HG03558 (cell line): ENCODE measurements at regions not wholly inside any gene's neighbourhood (a gene's known extent, or its start where the extent isn't known, plus 50 kb on each side); places are given as distances from the start of the nearest gene placed in this dataset.

ENCODE experiments used
- ATAC-seq: cut with Tn5 transposase; IDR thresholded peaks from one replicate; pipeline ENCODE4 v1.9.1; 2021; ENCODE audit warnings: moderate number of reproducible peaks; ENCODE audit not compliant: unreplicated experiment; ENCODE audit errors: extremely low read depth

DNA sequence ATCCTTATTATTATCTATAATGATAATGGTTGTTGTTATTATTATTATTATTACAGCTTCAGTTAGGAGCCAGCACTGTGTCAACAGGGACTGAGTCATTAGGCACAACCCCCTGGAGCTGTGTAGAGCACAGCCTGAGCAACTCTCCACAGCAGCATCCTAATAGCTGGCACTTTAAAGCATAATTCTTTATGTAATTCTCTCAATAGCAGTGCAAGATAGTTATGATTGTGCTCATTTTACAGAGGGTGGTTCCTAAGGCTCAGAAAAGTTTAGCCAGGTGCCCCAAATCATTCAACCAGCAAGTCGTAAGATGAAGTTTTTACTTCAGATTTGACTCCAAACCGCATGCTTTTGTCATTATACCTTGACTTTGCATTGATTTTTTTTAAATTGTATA lies 390.3 kb downstream of the ANXA1 start:
- no peak for ATAC-seq

DNA sequence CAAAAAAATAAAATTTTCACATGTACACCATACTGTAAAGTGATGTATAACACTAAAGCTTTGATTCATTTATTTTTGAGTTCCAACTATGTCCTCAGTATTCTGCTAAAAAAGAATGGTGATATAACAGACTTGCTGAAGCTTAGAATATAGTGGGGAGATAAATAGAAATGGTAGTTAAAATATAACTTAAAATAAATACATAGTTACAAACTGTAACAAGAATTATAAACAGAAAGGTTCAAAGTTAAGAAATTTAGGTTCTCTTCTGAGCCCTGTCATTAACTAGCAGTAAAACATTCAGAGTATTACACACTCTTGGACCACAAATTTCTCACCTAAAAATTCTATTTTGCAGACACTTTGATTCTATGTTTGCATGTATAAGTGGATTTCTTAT lies 392.1 kb downstream of the ANXA1 start:
- ATAC-seq, result no peak

DNA sequence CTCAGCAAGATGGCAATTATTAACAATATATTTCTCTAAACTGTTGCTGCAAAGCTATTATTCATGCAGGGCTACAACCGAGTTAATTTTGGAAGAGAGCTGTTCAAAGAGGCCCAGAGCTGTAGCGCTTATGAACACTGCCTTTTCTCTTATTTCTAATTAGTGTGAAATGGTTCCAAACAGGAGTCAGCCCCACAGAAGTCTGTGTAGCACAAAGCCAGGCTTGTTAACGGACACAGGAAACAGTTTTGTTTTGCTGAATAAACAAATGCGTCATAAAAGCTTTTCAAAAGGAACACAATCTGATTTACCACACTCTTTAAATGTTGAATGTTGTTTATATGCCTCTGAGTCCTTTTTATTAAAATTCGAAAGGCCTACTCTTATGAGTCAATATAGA lies 396.5 kb downstream of the ANXA1 start:
- no peak for ATAC-seq

DNA sequence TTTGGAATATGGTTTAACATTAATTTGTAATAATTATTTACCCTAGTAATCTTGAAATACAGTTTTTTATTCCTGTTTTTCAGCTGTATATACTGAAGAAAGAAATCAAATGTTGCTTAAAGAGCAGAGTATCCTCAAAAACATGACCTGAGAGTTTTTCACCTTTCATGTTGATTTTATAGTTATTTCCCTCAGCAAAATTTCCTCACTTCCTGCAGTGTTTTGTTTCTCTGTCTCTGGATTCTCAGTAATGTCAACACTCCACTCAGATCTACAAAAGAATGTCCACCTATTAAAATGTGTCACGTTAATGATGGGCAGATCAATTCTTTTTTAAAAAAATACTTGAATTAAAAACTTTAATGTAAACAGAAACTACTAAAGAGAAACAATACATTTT lies 398.3 kb downstream of the ANXA1 start:
- no peak for ATAC-seq

DNA sequence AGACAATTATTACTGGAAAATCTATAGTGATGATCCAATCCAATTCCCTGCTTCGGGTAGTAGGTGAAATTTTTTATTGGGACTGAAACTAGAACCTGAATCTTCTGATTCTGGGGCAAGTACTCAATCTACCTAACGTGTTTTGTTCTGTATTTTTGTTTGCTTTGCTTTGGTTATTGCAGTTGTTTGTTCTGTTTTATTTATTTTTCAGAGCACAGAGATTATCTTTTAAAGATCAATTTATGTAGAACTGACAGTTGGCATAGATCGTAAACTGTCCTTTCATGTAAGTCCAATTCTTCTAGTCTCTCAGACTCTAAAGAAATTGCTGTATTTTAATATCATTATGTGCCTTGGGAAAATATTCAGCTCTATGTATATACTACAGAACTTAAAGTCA lies 401.6 kb downstream of the ANXA1 start:
- ATAC-seq, result no peak

DNA sequence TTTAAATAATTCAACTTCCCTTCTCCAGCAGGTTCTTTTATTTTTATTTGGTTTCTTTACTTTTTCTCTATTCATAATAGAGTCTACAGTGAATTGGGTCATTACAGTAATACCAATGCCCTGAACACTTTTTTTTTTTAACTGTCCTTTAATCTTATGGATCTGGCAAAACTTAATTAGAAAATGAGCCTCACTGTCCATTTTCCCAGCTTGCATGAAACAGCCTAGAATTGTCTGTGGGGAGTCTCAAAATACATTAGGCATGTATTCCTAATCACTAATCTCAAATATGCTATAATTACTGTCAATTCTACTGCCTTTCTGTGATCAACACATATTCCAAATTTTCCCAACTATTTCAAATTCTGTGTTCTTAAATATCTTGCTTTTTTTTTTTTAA lies 406.8 kb downstream of the ANXA1 start:
- no peak for ATAC-seq

DNA sequence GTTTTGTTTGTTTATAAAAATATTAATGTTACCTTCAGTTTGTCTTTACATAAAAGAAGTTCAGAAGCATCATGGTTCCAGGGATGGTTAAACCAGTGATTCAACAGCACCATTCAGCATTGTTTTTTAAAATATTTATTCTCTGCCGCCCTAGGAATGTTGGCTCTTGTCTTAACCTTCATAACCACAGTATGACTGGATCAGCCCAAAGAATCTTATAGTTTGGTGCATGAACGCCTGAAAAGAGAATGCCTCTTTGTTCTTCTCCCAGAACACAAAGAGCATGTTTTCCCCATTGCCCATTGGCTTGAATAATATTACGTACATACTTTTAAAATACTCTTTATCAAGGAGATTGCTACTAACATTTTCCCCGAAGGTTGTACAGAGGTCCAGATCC lies 413.4 kb downstream of the ANXA1 start:
- no peak for ATAC-seq

DNA sequence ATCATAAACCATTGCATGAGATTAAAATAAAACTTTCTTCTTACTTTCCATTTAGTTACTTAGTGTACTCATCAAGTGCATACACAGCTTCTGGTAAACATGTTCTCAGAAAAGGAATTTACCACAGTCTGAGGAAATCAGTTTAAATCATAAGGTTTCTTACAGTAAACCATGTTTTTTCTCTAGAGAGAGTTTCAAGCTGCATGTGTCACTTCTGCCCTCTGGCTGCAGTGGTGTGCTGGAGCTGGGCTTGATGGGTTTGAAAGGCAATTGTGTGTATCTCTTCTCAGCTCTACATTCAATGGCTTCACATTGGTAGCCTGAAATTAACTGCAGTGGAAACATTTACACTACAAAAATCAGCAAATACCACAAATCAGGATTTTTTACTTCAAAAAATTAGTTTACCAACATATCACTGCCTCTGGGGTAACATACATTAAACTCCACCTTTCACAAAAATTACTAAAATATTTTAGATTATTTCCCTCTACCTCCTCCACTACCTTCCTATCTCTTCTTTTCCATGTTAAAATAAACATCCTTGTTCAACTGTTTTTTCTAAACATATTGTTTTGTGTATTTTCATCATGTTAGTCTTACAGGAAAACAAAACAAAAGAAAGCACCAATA lies 414.3 kb downstream of the ANXA1 start:
- no peak for ATAC-seq

DNA sequence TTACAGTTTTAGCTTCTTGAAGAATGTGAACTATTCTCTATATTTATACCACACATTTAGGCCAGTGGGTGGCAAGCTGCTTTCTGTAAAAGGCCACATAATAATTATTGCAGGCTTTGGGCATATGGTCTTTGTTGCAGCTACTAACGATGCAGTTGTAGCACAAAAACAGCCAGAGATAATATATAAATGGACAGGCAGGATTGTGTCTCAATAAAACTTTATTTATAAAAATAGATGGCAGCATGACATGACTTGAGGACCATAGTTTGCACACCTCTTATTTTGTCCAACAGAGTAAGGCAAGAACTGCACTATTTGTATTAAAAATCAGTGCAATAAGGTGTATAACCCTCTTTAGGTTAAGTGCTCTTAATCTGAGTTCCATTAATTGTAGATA lies 415.0 kb downstream of the ANXA1 start:
- no peak for ATAC-seq

DNA sequence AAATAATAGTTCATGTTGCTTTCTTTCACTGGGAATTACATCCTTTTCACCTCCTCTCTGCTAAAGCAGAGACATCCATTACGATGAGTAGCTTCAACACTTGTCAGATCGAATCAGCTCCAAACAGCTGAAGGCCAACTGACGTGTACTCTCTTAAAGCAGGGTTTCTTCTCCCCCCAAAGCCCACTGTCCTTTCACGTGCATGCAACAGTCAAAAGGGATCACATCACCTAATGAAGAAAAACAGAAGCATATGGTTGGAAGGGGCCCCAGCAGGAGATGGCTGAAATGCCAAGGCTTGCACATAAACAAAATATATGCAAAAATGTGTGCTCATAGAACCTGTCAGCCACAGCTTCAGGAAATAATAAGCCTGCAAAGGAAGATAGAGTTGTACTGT lies 421.6 kb downstream of the ANXA1 start:
- ATAC-seq, result no peak

DNA sequence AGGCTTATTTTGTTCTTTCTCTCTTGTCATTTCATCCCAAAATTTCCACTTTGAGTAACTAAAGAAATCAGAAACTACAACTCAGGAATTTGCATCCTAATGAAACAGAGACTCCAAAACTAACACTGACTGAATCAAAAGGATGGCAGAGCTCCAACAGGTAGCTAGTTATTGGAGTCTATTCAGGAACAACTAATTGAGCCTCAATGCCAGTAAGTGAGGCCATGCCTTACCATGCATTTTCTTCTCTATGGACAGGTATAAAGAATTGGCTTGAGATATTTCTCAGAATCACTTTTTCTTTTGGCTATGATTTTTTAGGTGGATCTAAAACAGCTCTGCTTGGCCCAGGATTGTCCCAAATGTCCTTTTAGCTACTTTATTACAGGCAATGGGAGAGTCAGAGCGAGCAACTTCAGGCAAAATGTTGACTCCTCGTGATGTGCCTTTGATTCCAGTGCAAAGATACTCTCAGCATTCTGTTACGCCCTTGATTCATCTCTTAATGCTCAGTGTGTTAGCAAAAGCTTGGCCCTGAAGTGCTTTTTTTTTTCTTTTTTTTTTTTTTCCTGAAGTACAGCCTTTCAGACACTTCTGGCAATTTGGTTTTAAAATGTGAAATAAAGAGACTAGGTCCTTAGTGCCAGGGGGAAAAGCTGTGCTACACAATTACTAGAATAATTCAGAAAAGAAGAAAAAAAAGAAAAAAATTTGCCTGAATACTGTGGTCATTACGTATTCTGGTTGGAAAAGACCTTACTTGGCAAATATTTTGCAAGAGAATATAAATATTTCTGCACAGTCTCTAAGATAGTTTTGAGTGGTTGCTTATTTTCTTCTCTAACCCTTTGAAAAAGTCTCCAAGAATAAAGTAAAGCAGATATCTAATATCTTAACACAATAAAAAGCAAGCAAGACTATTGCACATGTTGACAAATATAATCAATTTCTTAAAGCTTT lies 423.7 kb downstream of the ANXA1 start:
- no peak for ATAC-seq

DNA sequence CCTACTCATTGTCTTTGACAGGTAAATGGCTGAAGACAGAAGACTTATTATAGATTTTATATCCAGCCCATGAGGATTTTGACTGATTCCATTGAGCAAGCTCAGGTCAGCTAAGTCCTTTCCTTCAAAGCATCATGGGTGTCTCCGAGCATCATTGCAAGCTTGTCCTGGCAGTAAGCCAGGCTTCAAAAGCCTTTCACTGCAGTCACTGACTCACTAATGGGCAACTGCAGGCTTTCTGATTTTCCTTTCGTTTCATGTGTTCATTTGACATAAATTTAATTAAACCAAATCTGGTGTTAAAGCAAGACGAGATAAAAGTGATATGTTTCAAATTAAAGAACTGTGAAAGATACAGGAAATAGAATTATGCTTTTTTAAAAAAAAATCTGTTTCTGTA lies 426.2 kb downstream of the ANXA1 start:
- ATAC-seq, result no peak

DNA sequence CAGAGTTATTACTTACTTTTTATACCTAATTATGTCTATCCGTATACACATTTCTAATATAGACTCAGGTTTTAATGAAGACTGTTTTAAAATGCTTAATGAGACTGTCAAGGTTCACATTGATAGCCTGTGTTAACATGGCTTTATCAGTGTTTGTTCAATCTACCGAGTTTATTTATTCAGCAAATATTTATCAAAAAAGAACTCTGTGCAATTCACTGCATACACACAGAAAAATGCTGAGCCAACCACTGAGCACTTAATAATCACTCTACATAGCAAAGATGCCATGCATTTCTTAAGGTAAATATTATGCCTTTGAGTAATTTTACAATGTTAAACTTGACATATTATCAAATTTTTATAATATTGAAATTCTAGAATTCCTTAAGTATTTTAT lies 428.2 kb downstream of the ANXA1 start:
- no peak for ATAC-seq

DNA sequence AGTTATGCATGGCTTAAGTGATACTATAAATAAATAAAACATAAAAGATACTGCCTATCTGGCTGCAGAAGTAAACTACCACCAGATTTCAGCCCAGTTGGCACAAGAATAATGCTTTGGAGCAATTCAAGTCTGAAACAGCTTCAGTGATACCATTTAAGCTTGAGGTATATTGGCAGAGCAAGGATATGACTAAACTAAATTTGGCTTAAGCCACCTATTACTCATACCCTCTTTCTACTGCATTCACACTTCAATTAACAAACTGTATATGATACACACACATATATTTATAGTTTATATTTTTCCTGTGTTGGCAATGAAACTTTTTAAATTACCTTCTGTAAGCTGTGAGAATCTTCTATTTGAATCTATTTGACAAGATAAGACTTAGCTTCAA lies 431.9 kb downstream of the ANXA1 start:
- ATAC-seq, result no peak

DNA sequence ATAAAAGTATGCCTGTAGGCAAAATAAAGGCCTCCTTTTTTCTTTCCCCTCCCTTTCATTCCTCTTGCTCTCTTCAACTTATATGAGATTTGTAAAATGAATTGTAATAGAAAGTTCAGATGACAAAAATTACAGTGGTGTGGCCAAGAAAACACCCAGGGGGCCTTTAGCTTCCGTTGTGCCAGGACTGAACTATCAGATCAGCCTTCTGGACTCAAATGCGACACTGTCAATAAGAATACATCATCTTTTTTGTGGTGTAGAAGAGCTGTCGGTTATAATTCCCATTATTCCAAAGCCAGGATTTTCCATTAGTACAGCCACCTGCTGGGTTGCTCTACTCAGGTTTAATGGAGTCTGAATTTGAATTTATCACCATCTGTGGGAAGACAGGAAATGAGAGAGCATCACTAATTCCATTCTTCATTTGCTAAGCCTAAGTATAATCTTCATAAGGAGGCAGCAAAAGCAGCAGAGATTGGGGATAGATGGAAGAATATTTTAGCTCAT lies 443.4 kb downstream of the ANXA1 start:
- no peak for ATAC-seq

DNA sequence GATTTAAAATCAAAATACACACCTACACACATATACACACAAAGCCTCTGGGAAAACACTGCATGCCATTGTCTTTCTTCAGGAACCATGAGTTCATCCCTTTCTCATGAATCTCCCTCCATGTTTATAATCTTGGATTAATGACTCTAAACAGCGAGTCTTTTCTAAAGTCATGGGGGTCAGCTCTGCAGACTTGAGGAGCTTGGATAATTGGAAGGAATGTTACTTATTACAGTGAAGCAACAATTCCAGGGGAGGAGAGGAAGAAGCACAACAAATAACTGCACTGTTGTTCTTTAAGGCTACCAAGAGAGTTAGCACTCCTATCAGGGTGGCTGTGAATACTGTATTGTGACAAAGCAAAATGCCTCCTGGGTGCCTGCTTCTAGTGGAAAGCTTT lies 444.7 kb downstream of the ANXA1 start:
- no peak for ATAC-seq

DNA sequence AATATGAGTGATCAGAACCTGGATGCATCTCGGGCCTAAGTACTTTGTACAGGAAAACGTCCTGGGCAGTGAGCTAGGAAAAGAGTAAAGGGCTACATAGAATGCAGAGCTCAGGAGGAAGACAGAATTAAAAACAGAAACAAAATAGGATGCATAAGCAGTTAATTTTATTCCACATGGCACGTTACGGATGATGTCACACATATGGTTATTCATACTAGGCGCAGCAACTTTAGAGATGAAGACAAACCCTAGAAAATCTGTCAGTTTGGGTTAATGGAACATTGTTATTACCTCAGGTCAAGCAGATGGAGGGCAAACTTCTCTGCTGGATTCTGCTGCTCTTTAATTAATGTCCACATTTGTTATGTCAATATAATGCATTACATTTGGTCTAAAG lies 445.4 kb downstream of the ANXA1 start:
- ATAC-seq, result no peak

DNA sequence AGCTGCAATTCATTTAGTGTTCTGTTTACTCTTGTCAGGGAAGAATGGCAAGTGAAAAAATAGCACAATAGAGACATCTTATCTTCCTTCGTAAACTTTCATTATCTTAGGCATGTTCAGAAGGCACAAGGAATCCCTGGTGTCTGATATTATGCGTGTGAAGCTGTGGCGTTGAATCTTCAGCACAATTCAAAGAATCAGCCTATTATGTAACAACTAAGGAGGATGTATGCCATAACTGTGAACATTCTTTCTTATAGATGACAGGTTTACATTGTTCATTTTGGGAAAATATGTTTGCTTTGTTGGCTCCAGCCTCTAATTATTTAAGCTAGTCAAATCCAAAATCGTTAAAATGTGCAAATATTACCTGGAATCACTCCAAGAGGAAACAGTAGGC lies 446.1 kb downstream of the ANXA1 start:
- ATAC-seq, result no peak

DNA sequence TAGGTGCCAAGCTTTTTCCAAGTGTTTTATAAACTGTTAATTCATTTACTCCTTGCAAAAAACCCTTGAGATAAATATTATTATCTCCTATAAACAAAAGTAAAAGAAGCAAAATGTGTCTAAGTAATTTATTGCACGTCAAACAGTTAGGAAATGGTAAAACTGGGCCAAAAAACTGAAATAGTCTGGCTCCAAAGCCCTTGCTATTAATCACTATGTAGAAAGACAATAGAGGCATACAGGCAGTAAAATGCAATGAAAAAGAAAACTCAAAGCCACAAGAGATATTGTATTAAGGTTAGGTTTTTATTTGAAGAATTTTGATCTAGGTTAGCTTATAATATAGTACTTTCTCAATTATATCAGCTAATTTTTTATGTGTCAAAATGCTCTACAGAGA lies 457.7 kb downstream of the ANXA1 start:
- no peak for ATAC-seq

DNA sequence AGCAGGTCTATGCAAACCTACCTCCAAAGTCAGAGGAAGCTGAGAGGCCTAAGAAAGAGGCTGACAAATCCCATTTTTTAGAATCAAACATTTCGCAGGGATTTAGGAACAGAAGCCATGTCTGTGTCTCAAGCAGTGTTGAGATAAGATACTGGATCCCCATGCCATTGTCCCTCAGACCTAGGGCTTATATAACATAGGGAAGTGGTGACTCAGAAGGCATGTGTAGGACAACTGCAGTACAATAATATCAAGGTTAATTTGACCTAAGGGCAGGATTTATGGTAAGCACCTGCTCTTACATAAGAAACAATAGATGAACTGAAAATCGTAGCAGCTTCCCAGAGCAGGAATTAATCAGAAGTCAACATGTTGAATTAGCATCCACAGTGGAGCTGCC lies 459.4 kb downstream of the ANXA1 start:
- ATAC-seq, result no peak

DNA sequence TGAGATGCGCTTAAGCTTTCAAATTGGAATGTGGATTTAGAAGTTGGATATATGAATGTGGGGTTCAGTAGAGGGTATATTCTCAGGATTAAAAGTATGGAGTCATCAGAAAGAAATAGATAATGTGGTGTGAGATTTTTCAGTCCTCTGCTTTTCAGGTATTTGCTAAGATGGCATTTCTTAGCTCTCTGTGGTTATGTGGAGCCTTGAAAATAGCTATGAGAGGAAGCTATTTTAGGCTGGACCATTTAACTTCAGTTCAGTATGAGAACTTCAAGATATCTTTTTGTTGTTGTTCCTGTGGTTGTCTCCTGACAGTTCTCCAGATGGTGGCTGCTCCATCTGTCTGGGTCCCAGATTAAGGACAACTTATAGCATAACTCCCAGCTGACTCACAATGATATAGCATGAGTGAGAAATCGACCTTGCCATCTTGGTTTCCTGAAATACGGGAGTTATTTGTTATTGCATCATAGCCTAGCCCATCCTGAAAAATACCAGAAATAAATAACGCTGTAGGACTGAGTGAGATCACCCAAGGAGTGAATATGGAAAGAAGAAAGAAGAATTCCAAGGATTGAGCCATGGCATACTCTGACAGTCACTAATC lies 461.5 kb downstream of the ANXA1 start:
- no peak for ATAC-seq
